ENCODE measurements at regions not wholly inside any gene's neighbourhood (a gene's known extent, or its start where the extent isn't known, plus 50 kb on each side); places are given as distances from the start of the nearest gene placed in this dataset.

- H3K9me3 ChIP-seq (replicated peaks in 1 of 11) = peaks cover 10 to 29% (median 14%) of the 10 kb centered on the region in 11 experiments
- H3K36me3 ChIP-seq = 0 out of 22 replicates have a peak, but pooled peaks cover 0 to 3% (median 0%) of the 10 kb centered on the region in 11 experiments
- peaks cover 28 to 68% (median 45%) of the 10 kb centered on the region in 10 experiments for H3K4me1 ChIP-seq
- H4K20me1 ChIP-seq = no peaks in the 10 kb centered on the region
- no peak overlapping the region for H3K4me3 ChIP-seq
- peak overlapping the region in 2 of 11 experiments; percentile 25 to 88; a peak in 3 of 22 replicates for H3K4me2 ChIP-seq
- no peaks in the 10 kb centered on the region for H3K27me3 ChIP-seq
- H3K9ac ChIP-seq = no peak overlapping the region
- peak overlapping the region in 4 of 11 experiments; percentile 1 to 33 (median 26); a peak in 2 of 22 replicates for H3K27ac ChIP-seq
- TF ChIP-seq Cebpa-rat (IDR thresholded peaks at IDR 0.05) = no peak
Observed at GRCh38 chr10:124294811-124295770, 123.6 kb downstream of the OAT start.

- no peak for TF ChIP-seq Cebpa-rat (IDR thresholded peaks at IDR 0.05)
- Histone ChIP-seq H3K9me3 (replicated peaks in 1 of 11) (peaks cover 0 to 16% (median 1%) of the 10 kb centered on the region in 11 experiments; a peak in 15 of 22 replicates), H3K9ac (no peak overlapping the region; a peak in 1 of 22 replicates), H3K36me3 (no peaks in the 10 kb centered on the region), H3K27ac (peak overlapping the region in 7 of 11 experiments; percentile 88 to 92 (median 90); a peak in 9 of 22 replicates), H3K4me1 (peaks cover 40 to 76% (median 57%) of the 10 kb centered on the region in 10 experiments), H3K4me3 (no peak overlapping the region), H3K4me2 (peak overlapping the region in 9 of 11 experiments; percentile 16 to 92 (median 85); a peak in 12 of 22 replicates), H3K27me3 (no peaks in the 10 kb centered on the region), H4K20me1 (no peaks in the 10 kb centered on the region)
Observed at GRCh38 chr10:124293616-124294449, 124.9 kb downstream of the OAT start.

- no peak for TF ChIP-seq Cebpa-rat (IDR thresholded peaks at IDR 0.05)
- no peak overlapping the region for H3K4me3 ChIP-seq
- H3K27ac ChIP-seq = peak overlapping the region; percentile 88 to 95 (median 91); a peak in 20 of 22 replicates
- peak overlapping the region in 4 of 11 experiments; percentile 4 to 12 (median 6); a peak in 6 of 22 replicates for H3K9ac ChIP-seq
- peaks cover 0 to 14% (median 0%) of the 10 kb centered on the region in 11 experiments; a peak in 7 of 22 replicates for H3K9me3 ChIP-seq (replicated peaks in 1 of 11)
- H3K4me1 ChIP-seq = peaks cover 46 to 82% (median 64%) of the 10 kb centered on the region in 10 experiments
- no peaks in the 10 kb centered on the region for H3K27me3 ChIP-seq
- H4K20me1 ChIP-seq = no peaks in the 10 kb centered on the region
- peak overlapping the region in 10 of 11 experiments; percentile 71 to 96 (median 86); a peak in 16 of 22 replicates for H3K4me2 ChIP-seq
- no peaks in the 10 kb centered on the region for H3K36me3 ChIP-seq
Observed at GRCh38 chr10:124292911-124293615, 125.7 kb downstream of the OAT start.

- no peaks in the 10 kb centered on the region for H3K9me3 ChIP-seq (replicated peaks in 1 of 11)
- H3K4me1 ChIP-seq = peaks cover 62 to 100% (median 78%) of the 10 kb centered on the region in 10 experiments
- peak overlapping the region; percentile 88 to 95 (median 91) for H3K27ac ChIP-seq
- no peaks in the 10 kb centered on the region for H4K20me1 ChIP-seq
- peak overlapping the region; percentile 65 to 80 (median 75) for H3K9ac ChIP-seq
- H3K27me3 ChIP-seq = no peaks in the 10 kb centered on the region
- no peaks in the 10 kb centered on the region for H3K36me3 ChIP-seq
- H3K4me3 ChIP-seq = 0 out of 20 replicates have a peak overlapping the region, but pooled peaks of 1 of the 10 experiments have one; percentile 4
- peak overlapping the region; percentile 71 to 96 (median 86) for H3K4me2 ChIP-seq
- peak; percentile 34 to 93 (median 76); a peak in 18 of 22 replicates for TF ChIP-seq Cebpa-rat (IDR thresholded peaks at IDR 0.05)
Observed at GRCh38 chr10:124291001-124291701, 127.6 kb downstream of the OAT start.

- H3K36me3 ChIP-seq = no peaks in the 10 kb centered on the region
- H3K4me1 ChIP-seq = peaks cover 72 to 100% (median 87%) of the 10 kb centered on the region in 10 experiments
- H3K4me3 ChIP-seq = peak overlapping the region in 1 of 10 experiments; percentile 23; a peak in 3 of 20 replicates
- peak overlapping the region; percentile 71 to 96 (median 86) for H3K4me2 ChIP-seq
- no peaks in the 10 kb centered on the region for H3K27me3 ChIP-seq
- no peak for TF ChIP-seq Cebpa-rat (IDR thresholded peaks at IDR 0.05)
- H3K27ac ChIP-seq = peak overlapping the region; percentile 88 to 95 (median 91)
- H3K9me3 ChIP-seq (replicated peaks in 1 of 11) = no peaks in the 10 kb centered on the region
- H3K9ac ChIP-seq = peak overlapping the region; percentile 65 to 80 (median 75)
- no peaks in the 10 kb centered on the region for H4K20me1 ChIP-seq
Observed at GRCh38 chr10:124289851-124290795, 128.6 kb downstream of the OAT start.

GRCh38 chr10:124288928-124289850, 129.5 kb downstream of the OAT start:
- Histone ChIP-seq H3K4me1 (peaks cover 81 to 100% (median 96%) of the 10 kb centered on the region in 10 experiments), H4K20me1 (no peaks in the 10 kb centered on the region), H3K9ac (peak overlapping the region; percentile 65 to 80 (median 75); a peak in 20 of 22 replicates), H3K27ac (peak overlapping the region; percentile 88 to 95 (median 91)), H3K4me3 (no peak overlapping the region; a peak in 3 of 20 replicates), H3K4me2 (peak overlapping the region; percentile 71 to 96 (median 86)), H3K27me3 (no peaks in the 10 kb centered on the region), H3K9me3 (replicated peaks in 1 of 11) (no peaks in the 10 kb centered on the region), H3K36me3 (no peaks in the 10 kb centered on the region)
- TF ChIP-seq Cebpa-rat (IDR thresholded peaks at IDR 0.05) = no peak
